SU-DHL-6 (cell line): ENCODE measurements at regions not wholly inside any gene's neighbourhood (a gene's known extent, or its start where the extent isn't known, plus 50 kb on each side); places are given as distances from the start of the nearest gene placed in this dataset.

Experiments used
- H2AFZ ChIP-seq: fragments of 200-600 bp; sonication (generic); 2 replicates; pipeline ENCODE4 v1.6.1; 2014; ENCODE audit warnings: low read depth, mild to moderate bottlenecking, moderate library complexity, mixed read lengths, antibody characterized with exemption, low read length; ENCODE audit not compliant: severe bottlenecking
- H3F3A ChIP-seq: fragments of 200-600 bp; shearing (Covaris generic); 2 replicates; pipeline ENCODE4 v1.6.0; 2016; ENCODE audit warnings: antibody characterized with exemption, mild to moderate bottlenecking; ENCODE audit not compliant: insufficient read depth
- H3K27ac ChIP-seq: fragments of 200-600 bp; sonication (generic); 2 replicates; pipeline ENCODE4 v1.5.1; 2016; ENCODE audit warnings: low read depth, mild to moderate bottlenecking, low read length, moderate library complexity, mixed read lengths
- H3K27me3 ChIP-seq: fragments of 200-600 bp; sonication (generic), shearing (Covaris generic); 2 replicates; pipeline ENCODE4 v1.6.0; 2014; ENCODE audit warnings: mild to moderate bottlenecking, low read length
- H3K36me3 ChIP-seq: fragments of 200-600 bp; sonication (generic); 2 replicates; pipeline ENCODE4 v1.6.1; 2014; ENCODE audit warnings: mild to moderate bottlenecking, low read length, mixed read lengths
- H3K4me2 ChIP-seq: fragments of 300-600, 200-600 bp; shearing (Covaris generic), sonication (generic); 2 replicates; pipeline ENCODE4 v1.6.0; 2014; ENCODE audit warnings: low read length, low read depth, mild to moderate bottlenecking; ENCODE audit not compliant: poor library complexity, severe bottlenecking
- H3K4me3 ChIP-seq: fragments of 200-600 bp; sonication (generic); 2 replicates; pipeline ENCODE4 v1.5.1; 2014; ENCODE audit warnings: antibody characterized with exemption, low read length, mild to moderate bottlenecking, mixed read lengths; ENCODE audit not compliant: insufficient read depth, poor library complexity, severe bottlenecking
- H3K79me2 ChIP-seq: fragments of 200-600 bp; sonication (generic); 2 replicates; pipeline ENCODE4 v1.6.1; 2014; ENCODE audit warnings: mild to moderate bottlenecking, low read length, moderate library complexity; ENCODE audit not compliant: insufficient read depth
- H3K9ac ChIP-seq: fragments of 200-600 bp; sonication (generic); 2 replicates; pipeline ENCODE4 v1.7.0; 2014; ENCODE audit warnings: mild to moderate bottlenecking, low read length
- H3K9me2 ChIP-seq: fragments of 200-600 bp; sonication (generic); replicated peaks from 2 replicates; pipeline ENCODE4 v1.6.1; 2014; ENCODE audit warnings: low read length; ENCODE audit not compliant: insufficient read depth
- H3K9me3 ChIP-seq: fragments of 200-600 bp; sonication (generic); 2 replicates; pipeline ENCODE4 v1.6.1; 2014; ENCODE audit warnings: low read length, mixed read lengths; ENCODE audit not compliant: insufficient read depth
- H4K20me1 ChIP-seq: fragments of 200-600 bp; sonication (generic); 2 replicates; pipeline ENCODE4 v1.6.1; 2014; ENCODE audit warnings: low read depth, mild to moderate bottlenecking, antibody characterized with exemption, low read length, moderate library complexity, mixed read lengths
- CTCF ChIP-seq: fragments of 200-600 bp; sonication (generic); IDR thresholded peaks from one replicate; pipeline ENCODE4 v1.5.1; 2017; ENCODE audit warnings: antibody characterized with exemption, mild to moderate bottlenecking, low read length, moderate library complexity; ENCODE audit not compliant: insufficient read depth, poor library complexity, severe bottlenecking
- EZH2phosphoT487 ChIP-seq: fragments of 200-600 bp; sonication (generic), shearing (Covaris generic); conservative IDR thresholded peaks from 2 replicates; pipeline ENCODE4 v1.6.1; 2018; ENCODE audit warnings: mild to moderate bottlenecking, antibody characterized with exemption, low read length, moderate library complexity, mixed read lengths

GRCh38 chr1:91141858-91142257, 120.0 kb upstream of the ZNF644 start:
- no peaks in the 10 kb centered on the region for H3K9me2 ChIP-seq
- H2AFZ ChIP-seq: no peak overlapping the region
- H3K4me3 ChIP-seq: no peak overlapping the region
- TF ChIP-seq EZH2phosphoT487 (no peak), CTCF (no peak)
- H3K79me2 ChIP-seq: no peaks in the 10 kb centered on the region
- H3K4me2 ChIP-seq: no peak overlapping the region
- no peak overlapping the region for H3K9ac ChIP-seq
- no peaks in the 10 kb centered on the region for H3K27me3 ChIP-seq
- no peak overlapping the region for H3K27ac ChIP-seq
- H3K9me3 ChIP-seq: no peaks in the 10 kb centered on the region
- no peaks in the 10 kb centered on the region for H3F3A ChIP-seq
- H4K20me1 ChIP-seq: no peaks in the 10 kb centered on the region
- no peaks in the 10 kb centered on the region for H3K36me3 ChIP-seq

DNA sequence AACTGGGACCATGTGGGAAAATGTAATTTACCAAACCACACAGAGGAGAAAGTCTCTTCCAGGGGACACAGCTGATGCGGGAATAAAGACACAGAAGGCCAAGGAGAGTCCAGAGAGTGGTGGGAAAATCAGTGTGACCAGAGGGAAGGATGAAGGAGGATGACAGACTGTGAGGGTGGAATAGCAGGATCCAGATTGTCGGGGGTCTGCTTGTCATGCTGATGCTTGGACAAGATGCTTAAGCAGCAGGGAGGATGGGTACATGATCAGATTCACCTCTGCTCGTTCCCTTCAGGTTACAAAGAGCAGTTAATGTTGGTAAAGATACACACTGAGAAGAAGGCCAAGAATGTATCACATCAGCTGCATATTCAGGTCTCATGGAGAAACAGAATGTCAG, 117.1 kb upstream of the ZNF644 start:
- Histone ChIP-seq H3K79me2 (no peaks in the 10 kb centered on the region), H2AFZ (no peak overlapping the region), H3K4me2 (no peak overlapping the region), H3K4me3 (no peak overlapping the region), H3K36me3 (no peaks in the 10 kb centered on the region), H3F3A (no peaks in the 10 kb centered on the region), H3K9ac (no peak overlapping the region), H3K9me3 (no peaks in the 10 kb centered on the region), H3K27me3 (no peaks in the 10 kb centered on the region), H3K9me2 (no peaks in the 10 kb centered on the region), H4K20me1 (no peaks in the 10 kb centered on the region), H3K27ac (no peak overlapping the region)
- TF ChIP-seq CTCF (no peak), EZH2phosphoT487 (no peak)

DNA sequence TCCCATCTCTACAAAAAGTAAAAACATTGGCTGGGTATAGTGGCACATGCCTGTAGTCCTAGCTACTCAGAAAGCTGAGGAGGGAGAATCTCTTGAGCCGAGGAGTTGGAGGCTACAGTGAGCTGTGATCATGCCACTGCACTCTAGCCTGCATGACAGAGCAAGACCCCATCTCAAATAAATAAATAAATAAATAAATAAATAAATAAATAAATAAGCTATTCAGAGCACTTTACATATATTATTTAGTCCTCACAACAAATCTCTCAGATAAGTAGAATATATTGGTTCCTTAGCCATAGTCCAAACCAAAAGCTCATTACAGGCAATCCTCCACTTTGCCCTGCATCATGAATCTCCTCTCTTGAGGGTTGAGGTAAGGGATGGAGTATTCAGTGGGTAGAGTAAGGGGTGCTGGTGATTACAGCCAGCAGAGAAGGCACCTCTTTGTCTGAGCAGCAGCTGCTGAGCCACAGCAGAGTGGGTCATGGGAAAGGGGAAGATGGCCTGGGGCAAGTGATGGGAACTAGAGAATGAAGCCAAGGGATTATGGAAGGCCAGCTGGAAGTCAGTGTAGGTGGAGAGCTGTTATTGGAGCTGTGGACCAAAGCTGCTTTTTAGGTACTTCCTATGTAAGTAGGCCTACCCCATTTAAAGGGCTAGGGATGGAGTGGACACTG, 115.5 kb upstream of the ZNF644 start:
- H3K36me3 ChIP-seq: no peaks in the 10 kb centered on the region
- TF ChIP-seq CTCF: no peak
- TF ChIP-seq EZH2phosphoT487: no peak
- no peak overlapping the region for H3K4me3 ChIP-seq

More for the DNA sequence above, 115.5 kb upstream of the ZNF644 start:
- Histone ChIP-seq H3K27me3 (no peaks in the 10 kb centered on the region), H3K79me2 (no peaks in the 10 kb centered on the region), H3K9me3 (no peaks in the 10 kb centered on the region), H4K20me1 (no peaks in the 10 kb centered on the region), H3K9ac (no peak overlapping the region), H3K4me2 (no peak overlapping the region), H2AFZ (no peak overlapping the region), H3K9me2 (no peaks in the 10 kb centered on the region), H3K27ac (no peak overlapping the region), H3F3A (no peaks in the 10 kb centered on the region)
